HL-60 (cell line): ENCODE measurements at regions not wholly inside any gene's neighbourhood (a gene's known extent, or its start where the extent isn't known, plus 50 kb on each side); places are given as distances from the start of the nearest gene placed in this dataset.
A peak's percentile ranks its signal among the peaks of the same experiment; 100 is the strongest.

Source experiments
- DNase-seq, 2 experiments: peaks; one replicate each; pipeline ENCODE4 v3.0.0-alpha.2; 2010 to 2020; ENCODE audit warnings: low read depth in 1 of 2, low spot score in 1 of 2
- H3K27ac ChIP-seq: fragments of 250-450 bp; sonication (Bioruptor Pico); replicated peaks from 2 replicates; pipeline ENCODE4 v1.5.1; 2020; ENCODE audit warnings: mild to moderate bottlenecking, moderate library complexity
- H3K27me3 ChIP-seq: fragments of 250-450 bp; sonication (Bioruptor Pico); 2 replicates; pipeline ENCODE4 v1.5.1; 2021; ENCODE audit warnings: mild to moderate bottlenecking, moderate library complexity; ENCODE audit not compliant: insufficient read depth, poor library complexity, severe bottlenecking
- H3K4me3 ChIP-seq: replicated peaks from 2 replicates; pipeline ENCODE4 v1.5.1; 2011; ENCODE audit warnings: mild to moderate bottlenecking, control low read depth, low read length; ENCODE audit not compliant: insufficient read depth
- CTCF ChIP-seq: IDR thresholded peaks from one replicate; pipeline ENCODE4 v1.5.1; 2011; ENCODE audit warnings: low read length, control low read depth, inconsistent platforms; ENCODE audit not compliant: insufficient read depth
- GABPA ChIP-seq: IDR thresholded peaks from 2 replicates; pipeline ENCODE4 v1.6.1; 2012; ENCODE audit warnings: low read depth
- POLR2AphosphoS5 ChIP-seq: IDR thresholded peaks from 2 replicates; pipeline ENCODE4 v1.6.1; 2012; ENCODE audit warnings: low read depth
- REST ChIP-seq: IDR thresholded peaks from 2 replicates; pipeline ENCODE4 v1.6.1; 2012; ENCODE audit warnings: low read depth; ENCODE audit not compliant: insufficient replicate concordance
- SPI1 ChIP-seq: IDR thresholded peaks from 2 replicates; pipeline ENCODE4 v1.6.1; 2012; ENCODE audit warnings: low read depth, mild to moderate bottlenecking, borderline replicate concordance

- no peak overlapping the region for H3K4me3 ChIP-seq
- TF ChIP-seq POLR2AphosphoS5, result no peak
- TF ChIP-seq REST, result no peak
- TF ChIP-seq GABPA, result no peak
- TF ChIP-seq SPI1, result no peak
- TF ChIP-seq CTCF, result no peak
- no peak overlapping the region for H3K27ac ChIP-seq
- no peaks in the 10 kb centered on the region for H3K27me3 ChIP-seq
- DNase-seq, result no peak
Observed at GRCh38 chr9:88802533-88802932, 188.7 kb upstream of the S1PR3 start.

- no peaks in the 10 kb centered on the region for H3K27me3 ChIP-seq
- no peak overlapping the region for H3K27ac ChIP-seq
- H3K4me3 ChIP-seq, result no peak overlapping the region
- no peak for TF ChIP-seq GABPA
- peak; percentile 30; the same call in 1 of the 2 replicates for TF ChIP-seq SPI1
- no peak for TF ChIP-seq POLR2AphosphoS5
- DNase-seq, result no peak
Observed at GRCh38 chr9:88803546-88804253, 187.6 kb upstream of the S1PR3 start.

- TF ChIP-seq POLR2AphosphoS5 (no peak), SPI1 (no peak), REST (no peak), GABPA (no peak), CTCF (no peak)
- no peak overlapping the region for H3K27ac ChIP-seq
- no peaks in the 10 kb centered on the region for H3K27me3 ChIP-seq
- H3K4me3 ChIP-seq, result no peak overlapping the region
- no peak for DNase-seq
Observed at GRCh38 chr9:88804254-88804596, 187.0 kb upstream of the S1PR3 start.

GRCh38 chr9:88805217-88805943 is 185.9 kb upstream of the S1PR3 start:
- no peaks in the 10 kb centered on the region for H3K27me3 ChIP-seq
- TF ChIP-seq SPI1, result no peak
- TF ChIP-seq REST, result no peak
- no peak for TF ChIP-seq POLR2AphosphoS5
- TF ChIP-seq GABPA, result no peak
- no peak for TF ChIP-seq CTCF
- H3K4me3 ChIP-seq, result no peak overlapping the region
- no peak overlapping the region for H3K27ac ChIP-seq
- DNase-seq, result no peak
